Esophagus muscularis mucosa (tissue), 3 donors: ENCODE measurements at regions not wholly inside any gene's neighbourhood (a gene's known extent, or its start where the extent isn't known, plus 50 kb on each side); places are given as distances from the start of the nearest gene placed in this dataset.

Experiments
- POLR2A ChIP-seq: fragments of 450-650 bp; IDR thresholded peaks from one replicate; pipeline ENCODE4 v1.6.1; 2017; ENCODE audit warnings: antibody characterized with exemption, moderate library complexity, mild to moderate bottlenecking, low read depth
- TF ChIP-seq, protein P1 (sequence below), 3 experiments: fragments of 200-600 bp in 2 of 3; fragments of 450-650 bp in 1 of 3; sonication (generic) in 2 of 3; IDR thresholded peaks; one replicate each; pipeline ENCODE4 v1.5.1; 2017 to 2019; ENCODE audit warnings: antibody characterized with exemption in 3 of 3, mild to moderate bottlenecking in 2 of 3, moderate library complexity in 1 of 3

DNA sequence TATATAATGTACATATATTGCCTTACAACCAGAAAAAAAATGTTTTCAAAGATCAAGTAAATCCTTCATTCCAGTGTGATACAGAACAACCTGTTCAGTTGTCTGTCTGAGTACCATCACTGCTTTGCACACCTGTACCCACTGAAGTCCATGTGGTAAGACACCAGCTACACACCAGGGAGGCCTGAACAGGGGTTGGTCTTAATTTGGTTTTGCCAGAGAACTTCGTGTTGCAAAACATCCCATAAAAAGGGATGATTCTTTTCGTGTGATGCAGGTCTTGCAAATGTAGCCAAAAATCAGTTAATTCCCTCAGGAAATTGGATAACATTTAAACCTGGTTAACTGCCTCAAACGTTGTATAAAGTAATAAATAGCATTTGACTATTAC lies 73.7 kb upstream of the SLC1A4 start:
- no peak for TF ChIP-seq POLR2A
- TF ChIP-seq, protein P1, sequence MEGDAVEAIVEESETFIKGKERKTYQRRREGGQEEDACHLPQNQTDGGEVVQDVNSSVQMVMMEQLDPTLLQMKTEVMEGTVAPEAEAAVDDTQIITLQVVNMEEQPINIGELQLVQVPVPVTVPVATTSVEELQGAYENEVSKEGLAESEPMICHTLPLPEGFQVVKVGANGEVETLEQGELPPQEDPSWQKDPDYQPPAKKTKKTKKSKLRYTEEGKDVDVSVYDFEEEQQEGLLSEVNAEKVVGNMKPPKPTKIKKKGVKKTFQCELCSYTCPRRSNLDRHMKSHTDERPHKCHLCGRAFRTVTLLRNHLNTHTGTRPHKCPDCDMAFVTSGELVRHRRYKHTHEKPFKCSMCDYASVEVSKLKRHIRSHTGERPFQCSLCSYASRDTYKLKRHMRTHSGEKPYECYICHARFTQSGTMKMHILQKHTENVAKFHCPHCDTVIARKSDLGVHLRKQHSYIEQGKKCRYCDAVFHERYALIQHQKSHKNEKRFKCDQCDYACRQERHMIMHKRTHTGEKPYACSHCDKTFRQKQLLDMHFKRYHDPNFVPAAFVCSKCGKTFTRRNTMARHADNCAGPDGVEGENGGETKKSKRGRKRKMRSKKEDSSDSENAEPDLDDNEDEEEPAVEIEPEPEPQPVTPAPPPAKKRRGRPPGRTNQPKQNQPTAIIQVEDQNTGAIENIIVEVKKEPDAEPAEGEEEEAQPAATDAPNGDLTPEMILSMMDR (IDR thresholded peaks at IDR 0.05), result no peak
